HepG2 (cell line): ENCODE measurements at regions not wholly inside any gene's neighbourhood (a gene's known extent, or its start where the extent isn't known, plus 50 kb on each side); places are given as distances from the start of the nearest gene placed in this dataset.

Source experiments
- CHD2 ChIP-seq: IDR thresholded peaks from 2 replicates; pipeline ENCODE4 v1.6.1; 2011; ENCODE audit warnings: low read depth, low read length, improper control_type of control experiment
- ELF4 ChIP-seq: sonication (generic); formaldehyde crosslinking; IDR thresholded peaks from 2 replicates; pipeline ENCODE4 v1.5.0; 2020; ENCODE audit warnings: missing genetic modification reagents, mild to moderate bottlenecking, moderate library complexity, borderline replicate concordance
- FOSL1 ChIP-seq: sonication (generic); formaldehyde crosslinking; IDR thresholded peaks from 2 replicates; pipeline ENCODE4 v1.9.0; 2021; ENCODE audit warnings: missing genetic modification reagents, borderline replicate concordance
- FOXJ3 ChIP-seq: sonication (generic); formaldehyde crosslinking; IDR thresholded peaks from 2 replicates; pipeline ENCODE4 v1.4.0; 2020; ENCODE audit warnings: missing genetic modification reagents, mild to moderate bottlenecking, borderline replicate concordance
- POLR2AphosphoS5 ChIP-seq: IDR thresholded peaks from 2 replicates; pipeline ENCODE4 v1.6.1; 2012; ENCODE audit warnings: low read depth, low read length
- SUZ12 ChIP-seq: fragments of 150-350 bp; IDR thresholded peaks from 2 replicates; pipeline ENCODE4 v1.6.1; 2014; ENCODE audit warnings: low read depth, low read length
- TCF12 ChIP-seq, 2 experiments: fragments of 450-650 bp in 1 of 2; sonication (generic) in 1 of 2; formaldehyde crosslinking in 1 of 2; IDR thresholded peaks; 2 replicates each; pipeline versions ENCODE4 v1.6.1 to v1.8.0; 2017 to 2022; ENCODE audit warnings: antibody characterized with exemption in 1 of 2, mild to moderate bottlenecking in 1 of 2, missing genetic modification reagents in 1 of 2, moderate library complexity in 1 of 2
- ZFP37 ChIP-seq: sonication (generic); formaldehyde crosslinking; IDR thresholded peaks from 2 replicates; pipeline ENCODE4 v1.4.0; 2020; ENCODE audit warnings: missing genetic modification reagents, borderline replicate concordance
- ZNF563 ChIP-seq: sonication (generic); formaldehyde crosslinking; IDR thresholded peaks from 2 replicates; pipeline ENCODE4 v1.8.0; 2022; ENCODE audit warnings: mild to moderate bottlenecking, moderate library complexity, missing genetic modification reagents
- TF ChIP-seq, protein P1 (sequence below): sonication (generic); formaldehyde crosslinking; IDR thresholded peaks from 2 replicates; pipeline ENCODE4 v1.5.0; 2020; ENCODE audit warnings: mild to moderate bottlenecking, missing genetic modification reagents, moderate library complexity
- TF ChIP-seq, protein P2 (sequence below): sonication (generic); formaldehyde crosslinking; IDR thresholded peaks from 2 replicates; pipeline ENCODE4 v1.8.0; 2022; ENCODE audit warnings: low read depth, missing genetic modification reagents
- TF ChIP-seq, protein P3 (sequence below): fragments of 450-650 bp; IDR thresholded peaks from 2 replicates; pipeline ENCODE4 v1.6.1; 2017

DNA sequence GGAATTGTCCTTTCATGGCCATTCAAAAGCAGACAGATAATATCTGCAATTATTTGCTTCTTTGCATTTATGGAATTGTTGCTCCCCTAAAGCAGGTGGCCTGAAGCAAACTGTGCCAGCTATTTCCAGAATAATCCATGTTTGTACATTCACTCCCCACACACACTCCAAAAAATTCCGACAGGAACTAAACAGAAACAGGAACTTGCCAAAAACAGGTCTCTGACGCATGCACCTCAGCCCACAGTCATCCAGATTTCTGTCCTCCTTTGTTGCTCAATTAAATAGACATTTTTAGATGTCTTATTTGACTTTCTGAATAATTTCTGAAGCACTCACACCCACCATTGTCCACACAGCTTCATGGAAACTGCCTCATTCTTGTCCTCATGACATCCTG, 71.5 kb upstream of the EDNRA start:
- TF ChIP-seq POLR2AphosphoS5 (no peak), FOSL1 (no peak), ELF4 (CRISPR knock-in tag) (no peak), FOXJ3 (no peak), ZFP37 (CRISPR knock-in tag) (no peak), ZNF563 (no peak), CHD2 (no peak), TCF12 (IDR thresholded peaks at IDR 0.05) (no peak), TCF12 (CRISPR knock-in tag; IDR thresholded peaks at IDR 0.05) (no peak), SUZ12 (no peak)
- TF ChIP-seq, protein P1, sequence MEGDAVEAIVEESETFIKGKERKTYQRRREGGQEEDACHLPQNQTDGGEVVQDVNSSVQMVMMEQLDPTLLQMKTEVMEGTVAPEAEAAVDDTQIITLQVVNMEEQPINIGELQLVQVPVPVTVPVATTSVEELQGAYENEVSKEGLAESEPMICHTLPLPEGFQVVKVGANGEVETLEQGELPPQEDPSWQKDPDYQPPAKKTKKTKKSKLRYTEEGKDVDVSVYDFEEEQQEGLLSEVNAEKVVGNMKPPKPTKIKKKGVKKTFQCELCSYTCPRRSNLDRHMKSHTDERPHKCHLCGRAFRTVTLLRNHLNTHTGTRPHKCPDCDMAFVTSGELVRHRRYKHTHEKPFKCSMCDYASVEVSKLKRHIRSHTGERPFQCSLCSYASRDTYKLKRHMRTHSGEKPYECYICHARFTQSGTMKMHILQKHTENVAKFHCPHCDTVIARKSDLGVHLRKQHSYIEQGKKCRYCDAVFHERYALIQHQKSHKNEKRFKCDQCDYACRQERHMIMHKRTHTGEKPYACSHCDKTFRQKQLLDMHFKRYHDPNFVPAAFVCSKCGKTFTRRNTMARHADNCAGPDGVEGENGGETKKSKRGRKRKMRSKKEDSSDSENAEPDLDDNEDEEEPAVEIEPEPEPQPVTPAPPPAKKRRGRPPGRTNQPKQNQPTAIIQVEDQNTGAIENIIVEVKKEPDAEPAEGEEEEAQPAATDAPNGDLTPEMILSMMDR (CRISPR knock-in tag), result no peak
- TF ChIP-seq, protein P2, sequence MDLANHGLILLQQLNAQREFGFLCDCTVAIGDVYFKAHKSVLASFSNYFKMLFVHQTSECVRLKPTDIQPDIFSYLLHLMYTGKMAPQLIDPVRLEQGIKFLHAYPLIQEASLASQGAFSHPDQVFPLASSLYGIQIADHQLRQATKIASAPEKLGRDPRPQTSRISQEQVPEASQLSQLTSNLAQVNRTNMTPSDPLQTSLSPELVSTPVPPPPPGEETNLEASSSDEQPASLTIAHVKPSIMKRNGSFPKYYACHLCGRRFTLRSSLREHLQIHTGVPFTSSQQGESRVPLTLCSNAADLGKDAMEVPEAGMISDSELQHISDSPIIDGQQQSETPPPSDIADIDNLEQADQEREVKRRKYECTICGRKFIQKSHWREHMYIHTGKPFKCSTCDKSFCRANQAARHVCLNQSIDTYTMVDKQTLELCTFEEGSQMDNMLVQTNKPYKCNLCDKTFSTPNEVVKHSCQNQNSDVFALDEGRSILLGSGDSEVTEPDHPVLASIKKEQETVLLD (CRISPR knock-in tag), result no peak
- TF ChIP-seq, protein P3, sequence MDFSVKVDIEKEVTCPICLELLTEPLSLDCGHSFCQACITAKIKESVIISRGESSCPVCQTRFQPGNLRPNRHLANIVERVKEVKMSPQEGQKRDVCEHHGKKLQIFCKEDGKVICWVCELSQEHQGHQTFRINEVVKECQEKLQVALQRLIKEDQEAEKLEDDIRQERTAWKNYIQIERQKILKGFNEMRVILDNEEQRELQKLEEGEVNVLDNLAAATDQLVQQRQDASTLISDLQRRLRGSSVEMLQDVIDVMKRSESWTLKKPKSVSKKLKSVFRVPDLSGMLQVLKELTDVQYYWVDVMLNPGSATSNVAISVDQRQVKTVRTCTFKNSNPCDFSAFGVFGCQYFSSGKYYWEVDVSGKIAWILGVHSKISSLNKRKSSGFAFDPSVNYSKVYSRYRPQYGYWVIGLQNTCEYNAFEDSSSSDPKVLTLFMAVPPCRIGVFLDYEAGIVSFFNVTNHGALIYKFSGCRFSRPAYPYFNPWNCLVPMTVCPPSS, result no peak
